Ectodermal cell (in vitro differentiated cells): ENCODE measurements at regions not wholly inside any gene's neighbourhood (a gene's known extent, or its start where the extent isn't known, plus 50 kb on each side); places are given as distances from the start of the nearest gene placed in this dataset.
A peak's percentile ranks its signal among the peaks of the same experiment; 100 is the strongest.

Experiments used
- H3K27ac ChIP-seq: 2 replicates; pipeline ENCODE4 v1.7.0; 2013; ENCODE audit warnings: mild to moderate bottlenecking, low read depth, low read length; ENCODE audit not compliant: insufficient read depth, poor library complexity, severe bottlenecking
- H3K27me3 ChIP-seq: 2 replicates; pipeline ENCODE4 v1.7.0; 2013; ENCODE audit warnings: mild to moderate bottlenecking, low read length; ENCODE audit not compliant: insufficient read depth, control insufficient read depth, poor library complexity, severe bottlenecking
- H3K36me3 ChIP-seq: one replicate; pipeline ENCODE4 v1.7.0; 2013; ENCODE audit warnings: low read length; ENCODE audit not compliant: control insufficient read depth, insufficient read depth
- H3K4me1 ChIP-seq: one replicate; pipeline ENCODE4 v1.7.0; 2013; ENCODE audit warnings: low read length; ENCODE audit not compliant: control insufficient read depth, insufficient read depth
- H3K4me3 ChIP-seq: 2 replicates; pipeline ENCODE4 v1.7.0; 2013; ENCODE audit warnings: low read depth, low read length, control low read depth; ENCODE audit not compliant: insufficient read depth
- H3K9me3 ChIP-seq: 2 replicates; pipeline ENCODE4 v1.7.0; 2013; ENCODE audit warnings: mild to moderate bottlenecking, low read length, moderate library complexity; ENCODE audit not compliant: control insufficient read depth
- WGBS, 2 experiments: methylation state at CpG; one replicate each; pipeline ENCODE4 v1.1.7; 2013; ENCODE audit warnings: missing lambda C conversion rate in 2 of 2; 5-methylcytosine and 5-hydroxymethylcytosine counted together

- no peaks in the 10 kb centered on the region for H3K27me3 ChIP-seq
- no peaks in the 10 kb centered on the region for H3K9me3 ChIP-seq
- H3K27ac ChIP-seq = no peak overlapping the region
- no peak overlapping the region for H3K4me3 ChIP-seq
- H3K4me1 ChIP-seq = peaks cover 18% of the 10 kb centered on the region
- no peaks in the 10 kb centered on the region for H3K36me3 ChIP-seq
- WGBS, 2 experiments = 91 to 92% methylated on average over 15 of the region's 15 CpGs
Observed at GRCh38 chr11:70494559-70495350, 96.4 kb downstream of the CTTN start.

- no peak overlapping the region for H3K4me3 ChIP-seq
- no peaks in the 10 kb centered on the region for H3K9me3 ChIP-seq
- no peaks in the 10 kb centered on the region for H3K36me3 ChIP-seq
- H3K4me1 ChIP-seq = peaks cover 27% of the 10 kb centered on the region
- 93 to 94% methylated on average over 22 of the region's 22 CpGs for WGBS, 2 experiments
- H3K27ac ChIP-seq = no peak overlapping the region
- no peaks in the 10 kb centered on the region for H3K27me3 ChIP-seq
Observed at GRCh38 chr11:70495351-70496310, 97.3 kb downstream of the CTTN start.

- H3K36me3 ChIP-seq = no peaks in the 10 kb centered on the region
- H3K9me3 ChIP-seq = no peaks in the 10 kb centered on the region
- H3K4me3 ChIP-seq = no peak overlapping the region
- WGBS, 2 experiments = 81 to 83% methylated on average over 16 of the region's 16 CpGs
- peaks cover 33% of the 10 kb centered on the region for H3K4me1 ChIP-seq
- H3K27ac ChIP-seq = peak overlapping the region; percentile 32
- no peaks in the 10 kb centered on the region for H3K27me3 ChIP-seq
Observed at GRCh38 chr11:70496591-70497535, 98.5 kb downstream of the CTTN start.

GRCh38 chr11:70497536-70498075 lies 99.3 kb downstream of the CTTN start:
- Histone ChIP-seq H3K9me3 (no peaks in the 10 kb centered on the region), H3K27me3 (no peaks in the 10 kb centered on the region), H3K4me3 (no peak overlapping the region), H3K36me3 (no peaks in the 10 kb centered on the region), H3K4me1 (peaks cover 33% of the 10 kb centered on the region), H3K27ac (no peak overlapping the region)
- 82 to 85% methylated on average over 8 of the region's 8 CpGs for WGBS, 2 experiments

- Histone ChIP-seq H3K4me3 (no peak overlapping the region), H3K36me3 (no peaks in the 10 kb centered on the region), H3K27me3 (no peaks in the 10 kb centered on the region), H3K9me3 (no peaks in the 10 kb centered on the region), H3K4me1 (peaks cover 37% of the 10 kb centered on the region), H3K27ac (no peak overlapping the region)
- 96% methylated on average over 7 of the region's 7 CpGs for WGBS, 2 experiments
Observed at GRCh38 chr11:70498171-70498571, 99.8 kb downstream of the CTTN start.

- Histone ChIP-seq H3K27me3 (no peaks in the 10 kb centered on the region), H3K27ac (no peak overlapping the region), H3K36me3 (no peaks in the 10 kb centered on the region), H3K4me1 (peaks cover 47% of the 10 kb centered on the region), H3K9me3 (no peaks in the 10 kb centered on the region), H3K4me3 (no peak overlapping the region)
- WGBS, 2 experiments = 94 to 96% methylated on average over 26 of the region's 26 CpGs
Observed at GRCh38 chr11:70498976-70499801, 100.9 kb downstream of the CTTN start.

- Histone ChIP-seq H3K36me3 (no peaks in the 10 kb centered on the region), H3K4me1 (peaks cover 47% of the 10 kb centered on the region), H3K4me3 (no peak overlapping the region), H3K9me3 (no peaks in the 10 kb centered on the region), H3K27ac (no peak overlapping the region), H3K27me3 (no peaks in the 10 kb centered on the region)
- 82 to 83% methylated on average over 25 of the region's 25 CpGs for WGBS, 2 experiments
Observed at GRCh38 chr11:70500076-70500847, 101.9 kb downstream of the CTTN start.

GRCh38 chr11:70501051-70501901 lies 102.9 kb downstream of the CTTN start:
- Histone ChIP-seq H3K36me3 (no peaks in the 10 kb centered on the region), H3K4me3 (no peak overlapping the region), H3K9me3 (no peaks in the 10 kb centered on the region), H3K4me1 (peaks cover 47% of the 10 kb centered on the region), H3K27me3 (no peaks in the 10 kb centered on the region), H3K27ac (no peak overlapping the region)
- WGBS, 2 experiments = 94% methylated on average over 26 of the region's 26 CpGs
